ENCODE measurements at regions not wholly inside any gene's neighbourhood (a gene's known extent, or its start where the extent isn't known, plus 50 kb on each side); places are given as distances from the start of the nearest gene placed in this dataset.
"Not testable (repeated sequence)": the region's sequence is repeated elsewhere in the genome, so short reads cannot be mapped to it uniquely, and the experiment has no call there.

DNA sequence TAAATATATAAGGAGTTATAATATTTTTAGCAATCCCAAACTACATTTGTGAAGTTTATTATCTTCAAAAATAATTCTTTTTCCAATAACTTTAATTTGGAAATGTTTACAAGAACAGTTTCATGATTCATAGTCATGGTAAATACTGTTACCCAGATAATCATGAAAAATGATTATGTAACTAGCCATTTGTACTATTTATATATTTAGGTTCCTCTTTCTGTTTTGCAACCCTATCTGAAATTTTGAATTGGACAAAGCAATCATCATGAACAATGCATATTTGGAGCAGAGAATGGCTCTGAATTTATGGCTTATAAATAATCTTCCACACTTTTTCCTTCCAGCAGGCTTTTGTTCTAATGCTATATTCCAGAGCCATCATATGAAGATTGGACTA, 499.7 kb downstream of the SLCO4C1 start:
- Histone ChIP-seq H3K27ac (ENCODE audit: low read depth, low read length) (no peak overlapping the region), H3K9ac (ENCODE audit: low read depth in 1 of 3, low read length in 3 of 3) (no peak overlapping the region), H3K27me3 (ENCODE audit: control insufficient read depth in 3 of 3, insufficient read depth in 3 of 3, low read length in 3 of 3) (no peaks in the 10 kb centered on the region), H3K9me3 (ENCODE audit: control insufficient read depth in 3 of 3, low read length in 3 of 3) (no peaks in the 10 kb centered on the region), H3K4me3 (ENCODE audit: low read length in 3 of 3) (no peak overlapping the region), H3K4me1 (ENCODE audit: control insufficient read depth in 3 of 3, insufficient read depth in 3 of 3, low read length in 3 of 3) (no peaks in the 10 kb centered on the region), H3K36me3 (ENCODE audit: control insufficient read depth in 3 of 3, insufficient read depth in 3 of 3, low read length in 3 of 3) (no peaks in the 10 kb centered on the region)

DNA sequence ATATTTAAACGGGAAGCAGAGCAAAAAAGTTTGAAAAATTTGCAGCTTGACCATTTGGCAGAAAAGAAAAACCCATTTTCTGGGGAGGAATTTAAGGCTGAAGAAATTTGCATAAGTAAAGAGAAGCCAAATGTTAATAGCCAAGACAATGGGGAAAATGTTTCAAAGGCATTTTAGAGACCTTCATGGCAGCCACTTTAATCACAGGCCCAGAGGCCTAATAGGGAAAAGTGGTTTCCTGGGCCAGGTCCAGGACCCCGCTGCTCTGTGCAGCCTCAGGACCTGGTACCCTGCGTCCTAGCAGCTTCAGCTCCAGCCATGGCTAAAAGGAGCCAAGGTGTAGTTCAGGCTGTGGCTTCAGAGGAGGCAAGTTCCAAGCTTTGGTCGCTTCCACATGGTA, 507.3 kb downstream of the SLCO4C1 start:
- Histone ChIP-seq H3K4me3 (ENCODE audit: low read length in 3 of 3) (no peak overlapping the region), H3K27me3 (ENCODE audit: control insufficient read depth in 3 of 3, insufficient read depth in 3 of 3, low read length in 3 of 3) (no peaks in the 10 kb centered on the region)

DNA sequence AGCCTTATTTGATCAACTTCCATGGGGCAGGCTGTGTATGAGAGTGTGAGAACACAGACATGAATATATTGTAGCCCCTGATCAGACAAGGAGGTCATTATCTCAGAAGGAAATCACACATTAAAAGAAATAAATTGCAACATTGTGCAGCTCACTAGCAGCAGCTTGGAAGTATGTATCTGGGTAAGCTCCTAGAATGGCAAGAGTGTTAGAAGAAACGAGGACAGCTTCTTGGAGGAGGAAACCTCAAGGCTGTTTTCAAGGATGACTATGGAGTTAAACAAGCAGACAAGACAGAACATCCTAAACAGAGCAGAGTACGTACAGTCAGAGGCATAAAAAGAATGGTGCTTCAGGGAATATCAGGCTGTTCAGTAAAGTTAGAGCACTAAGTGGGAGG, 511.0 kb downstream of the SLCO4C1 start:
- Histone ChIP-seq H3K9me3 (ENCODE audit: control insufficient read depth in 3 of 3, low read length in 3 of 3) (no peaks in the 10 kb centered on the region), H3K4me1 (ENCODE audit: control insufficient read depth in 3 of 3, insufficient read depth in 3 of 3, low read length in 3 of 3) (no peaks in the 10 kb centered on the region), H3K9ac (ENCODE audit: low read depth in 1 of 3, low read length in 3 of 3) (no peak overlapping the region)

More for the DNA sequence above, 507.3 kb downstream of the SLCO4C1 start:
- no peaks in the 10 kb centered on the region for H3K36me3 ChIP-seq (ENCODE audit: control insufficient read depth in 3 of 3, insufficient read depth in 3 of 3, low read length in 3 of 3)
- no peak overlapping the region for H3K9ac ChIP-seq (ENCODE audit: low read depth in 1 of 3, low read length in 3 of 3)
- H3K9me3 ChIP-seq (ENCODE audit: control insufficient read depth in 3 of 3, low read length in 3 of 3), result no peaks in the 10 kb centered on the region
- no peak overlapping the region for H3K27ac ChIP-seq (ENCODE audit: low read depth, low read length)
- no peaks in the 10 kb centered on the region for H3K4me1 ChIP-seq (ENCODE audit: control insufficient read depth in 3 of 3, insufficient read depth in 3 of 3, low read length in 3 of 3)

DNA sequence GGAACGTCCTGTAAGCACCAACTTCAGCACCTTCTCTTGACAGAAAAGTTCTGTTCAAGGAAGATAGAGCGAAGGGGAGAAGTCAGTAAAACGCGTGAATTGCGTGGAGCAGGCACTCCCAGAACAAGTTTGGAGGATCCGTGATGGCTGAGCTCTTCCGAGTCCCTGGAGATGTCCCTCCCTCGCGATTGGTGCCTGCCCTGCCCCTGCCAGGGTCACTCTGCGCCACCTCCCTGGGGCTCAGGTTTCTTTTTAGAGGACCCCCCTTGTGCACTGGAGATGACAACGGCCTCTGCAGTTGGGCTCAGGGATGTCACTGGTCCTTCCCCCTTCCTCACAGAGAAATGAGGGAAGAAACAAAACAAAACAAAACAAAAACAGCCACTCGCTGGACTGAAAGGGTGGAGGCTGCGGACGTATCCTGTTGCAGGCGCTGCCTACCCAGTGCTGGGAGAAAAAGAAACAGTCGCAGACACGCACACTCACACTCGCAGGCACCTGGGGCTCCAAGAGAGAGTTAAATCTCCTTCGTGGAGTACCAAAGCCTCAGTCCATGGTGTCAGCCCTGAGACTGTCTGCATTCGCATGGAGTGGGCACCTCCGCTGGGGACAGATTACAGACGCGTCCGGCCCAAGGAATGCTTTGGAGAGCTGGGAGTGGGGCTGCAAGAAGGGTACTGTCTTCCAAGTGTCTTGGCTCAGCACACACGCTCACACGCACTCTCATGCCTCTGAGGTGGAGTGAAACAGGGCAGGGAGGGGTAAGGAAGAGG, 512.7 kb downstream of the SLCO4C1 start:
- Histone ChIP-seq H3K4me1 (ENCODE audit: control insufficient read depth in 3 of 3, insufficient read depth in 3 of 3, low read length in 3 of 3) (no peaks in the 10 kb centered on the region), H3K36me3 (ENCODE audit: control insufficient read depth in 3 of 3, insufficient read depth in 3 of 3, low read length in 3 of 3) (no peaks in the 10 kb centered on the region), H3K4me3 (ENCODE audit: low read length in 3 of 3) (peak overlapping the region; percentile 49 to 60 (median 49)), H3K9ac (ENCODE audit: low read depth in 1 of 3, low read length in 3 of 3) (peak overlapping the region in 1 of 3 donors; percentile 51), H3K9me3 (ENCODE audit: control insufficient read depth in 3 of 3, low read length in 3 of 3) (no peaks in the 10 kb centered on the region), H3K27me3 (ENCODE audit: control insufficient read depth in 3 of 3, insufficient read depth in 3 of 3, low read length in 3 of 3) (no peaks in the 10 kb centered on the region), H3K27ac (ENCODE audit: low read depth, low read length) (no peak overlapping the region)

More for the DNA sequence above, 511.0 kb downstream of the SLCO4C1 start:
- H3K27me3 ChIP-seq (ENCODE audit: control insufficient read depth in 3 of 3, insufficient read depth in 3 of 3, low read length in 3 of 3), result no peaks in the 10 kb centered on the region
- no peak overlapping the region for H3K4me3 ChIP-seq (ENCODE audit: low read length in 3 of 3)
- no peak overlapping the region for H3K27ac ChIP-seq (ENCODE audit: low read depth, low read length)
- H3K36me3 ChIP-seq (ENCODE audit: control insufficient read depth in 3 of 3, insufficient read depth in 3 of 3, low read length in 3 of 3), result no peaks in the 10 kb centered on the region

DNA sequence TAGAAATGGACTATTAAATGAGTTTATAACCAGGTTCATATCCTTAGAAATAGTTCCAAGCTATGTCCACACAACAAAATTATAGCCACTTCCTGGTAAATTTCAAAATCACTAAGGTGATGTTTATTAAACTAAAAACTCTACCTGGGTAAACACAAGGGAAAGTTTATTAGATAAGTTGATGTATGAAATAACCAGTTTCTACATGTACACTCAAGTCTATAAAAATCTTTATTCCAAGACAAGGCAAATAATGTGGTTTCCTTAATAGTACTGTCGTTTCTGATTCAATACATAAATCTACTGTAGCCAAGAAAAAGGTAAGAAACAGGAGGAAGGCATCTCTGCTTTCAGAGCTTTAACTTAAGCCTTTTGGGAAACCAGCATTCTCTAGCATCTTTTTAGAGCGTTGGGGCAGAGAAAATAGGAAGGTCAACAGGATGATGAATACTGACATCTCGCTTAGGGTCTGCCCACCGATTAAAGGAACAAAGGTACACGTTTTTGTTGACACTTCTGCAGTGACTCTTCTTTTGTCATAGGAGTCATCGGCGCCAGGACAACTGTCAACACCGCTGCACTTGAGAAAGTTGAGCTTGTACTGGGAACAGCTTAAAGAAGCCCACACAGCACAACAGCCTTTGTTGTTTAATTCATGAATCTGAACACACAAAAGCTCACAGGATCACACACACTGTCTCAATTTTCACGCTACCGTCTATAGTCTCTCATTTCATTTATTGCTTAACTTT, 513.6 kb downstream of the SLCO4C1 start:
- H3K4me3 ChIP-seq (ENCODE audit: low read length in 3 of 3), result no peak overlapping the region
- H3K27me3 ChIP-seq (ENCODE audit: control insufficient read depth in 3 of 3, insufficient read depth in 3 of 3, low read length in 3 of 3), result no peaks in the 10 kb centered on the region
- H3K9me3 ChIP-seq (ENCODE audit: control insufficient read depth in 3 of 3, low read length in 3 of 3), result no peaks in the 10 kb centered on the region
- H3K27ac ChIP-seq (ENCODE audit: low read depth, low read length), result no peak overlapping the region
- H3K36me3 ChIP-seq (ENCODE audit: control insufficient read depth in 3 of 3, insufficient read depth in 3 of 3, low read length in 3 of 3), result no peaks in the 10 kb centered on the region
- no peak overlapping the region for H3K9ac ChIP-seq (ENCODE audit: low read depth in 1 of 3, low read length in 3 of 3)
- H3K4me1 ChIP-seq (ENCODE audit: control insufficient read depth in 3 of 3, insufficient read depth in 3 of 3, low read length in 3 of 3), result no peaks in the 10 kb centered on the region

DNA sequence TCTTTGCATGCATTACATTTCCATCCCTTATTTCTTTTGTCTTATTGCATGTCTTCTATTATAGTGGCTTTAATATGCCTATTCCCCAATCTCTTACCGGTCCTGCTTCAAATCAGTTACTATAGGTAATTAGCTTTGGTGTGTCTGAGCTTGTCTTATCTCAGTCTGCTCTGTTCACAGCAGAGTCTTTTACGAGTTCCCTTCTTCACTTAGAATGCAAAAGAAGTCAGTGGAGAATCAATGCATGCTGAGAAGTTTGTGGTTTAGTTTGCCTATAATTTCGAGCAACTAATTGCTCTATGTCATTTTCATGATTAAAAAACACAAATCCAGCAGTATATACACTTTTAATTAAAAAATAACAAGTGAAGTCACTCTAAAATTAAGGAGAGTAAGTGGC, 545.0 kb downstream of the SLCO4C1 start:
- H3K4me3 ChIP-seq (ENCODE audit: low read length in 3 of 3), result no peak overlapping the region
- H3K9ac ChIP-seq (ENCODE audit: low read depth in 1 of 3, low read length in 3 of 3), result no peak overlapping the region
- no peaks in the 10 kb centered on the region for H3K27me3 ChIP-seq (ENCODE audit: control insufficient read depth in 3 of 3, insufficient read depth in 3 of 3, low read length in 3 of 3)
- no peaks in the 10 kb centered on the region for H3K9me3 ChIP-seq (ENCODE audit: control insufficient read depth in 3 of 3, low read length in 3 of 3)
- no peaks in the 10 kb centered on the region for H3K36me3 ChIP-seq (ENCODE audit: control insufficient read depth in 3 of 3, insufficient read depth in 3 of 3, low read length in 3 of 3)
- H3K27ac ChIP-seq (ENCODE audit: low read depth, low read length), result no peak overlapping the region
- H3K4me1 ChIP-seq (ENCODE audit: control insufficient read depth in 3 of 3, insufficient read depth in 3 of 3, low read length in 3 of 3), result no peaks in the 10 kb centered on the region

DNA sequence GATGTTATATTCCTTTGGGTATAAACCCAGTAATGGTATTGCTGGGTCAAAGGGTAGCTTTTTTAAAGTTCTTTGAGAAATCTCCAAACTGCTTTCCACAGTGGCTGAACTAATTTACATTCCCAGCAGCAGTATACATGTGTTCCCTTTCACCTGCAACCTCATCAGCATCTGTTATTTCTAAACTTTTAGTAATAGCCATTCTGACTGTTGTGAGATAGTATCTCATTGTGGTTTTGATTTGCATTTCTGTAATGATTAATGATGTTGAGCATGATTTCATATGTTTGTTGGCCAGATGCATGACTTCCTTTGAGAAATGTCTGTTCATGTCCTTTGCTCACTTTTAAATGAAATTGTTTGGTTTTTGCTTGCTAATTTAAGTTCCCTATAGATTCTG, 553.1 kb downstream of the SLCO4C1 start:
- H3K9me3 ChIP-seq (ENCODE audit: control insufficient read depth in 3 of 3, low read length in 3 of 3); H3K36me3 ChIP-seq (ENCODE audit: control insufficient read depth in 3 of 3, insufficient read depth in 3 of 3, low read length in 3 of 3); H3K4me1 ChIP-seq (ENCODE audit: control insufficient read depth in 3 of 3, insufficient read depth in 3 of 3, low read length in 3 of 3); H3K27me3 ChIP-seq (ENCODE audit: control insufficient read depth in 3 of 3, insufficient read depth in 3 of 3, low read length in 3 of 3); H3K27ac ChIP-seq (ENCODE audit: low read depth, low read length); H3K4me3 ChIP-seq (ENCODE audit: low read length in 3 of 3); H3K9ac ChIP-seq (ENCODE audit: low read depth in 1 of 3, low read length in 3 of 3): not testable (repeated sequence)

DNA sequence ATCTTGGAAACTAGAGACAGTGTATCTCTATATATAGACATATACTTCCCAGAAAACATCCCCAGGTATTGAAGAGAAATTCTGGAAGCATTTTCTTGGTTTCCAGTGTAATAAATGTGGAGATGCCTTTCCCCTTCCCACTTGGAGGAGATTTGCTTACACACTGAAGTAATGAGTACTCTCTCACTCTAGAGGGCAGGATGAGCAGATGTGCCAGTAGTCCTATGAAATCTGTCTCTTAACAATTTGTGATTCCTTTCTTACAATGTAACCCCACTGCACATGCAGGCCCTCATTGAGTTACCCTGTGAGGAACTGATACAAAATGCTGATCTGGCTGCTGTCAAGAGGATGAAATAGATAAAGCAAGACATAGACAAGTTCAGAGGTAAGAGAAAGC, 567.2 kb downstream of the SLCO4C1 start:
- no peaks in the 10 kb centered on the region for H3K9me3 ChIP-seq (ENCODE audit: control insufficient read depth in 3 of 3, low read length in 3 of 3)
- H3K9ac ChIP-seq (ENCODE audit: low read depth in 1 of 3, low read length in 3 of 3), result no peak overlapping the region
- no peak overlapping the region for H3K4me3 ChIP-seq (ENCODE audit: low read length in 3 of 3)
- no peaks in the 10 kb centered on the region for H3K27me3 ChIP-seq (ENCODE audit: control insufficient read depth in 3 of 3, insufficient read depth in 3 of 3, low read length in 3 of 3)
- no peak overlapping the region for H3K27ac ChIP-seq (ENCODE audit: low read depth, low read length)
- H3K4me1 ChIP-seq (ENCODE audit: control insufficient read depth in 3 of 3, insufficient read depth in 3 of 3, low read length in 3 of 3), result no peaks in the 10 kb centered on the region
- H3K36me3 ChIP-seq (ENCODE audit: control insufficient read depth in 3 of 3, insufficient read depth in 3 of 3, low read length in 3 of 3), result no peaks in the 10 kb centered on the region

DNA sequence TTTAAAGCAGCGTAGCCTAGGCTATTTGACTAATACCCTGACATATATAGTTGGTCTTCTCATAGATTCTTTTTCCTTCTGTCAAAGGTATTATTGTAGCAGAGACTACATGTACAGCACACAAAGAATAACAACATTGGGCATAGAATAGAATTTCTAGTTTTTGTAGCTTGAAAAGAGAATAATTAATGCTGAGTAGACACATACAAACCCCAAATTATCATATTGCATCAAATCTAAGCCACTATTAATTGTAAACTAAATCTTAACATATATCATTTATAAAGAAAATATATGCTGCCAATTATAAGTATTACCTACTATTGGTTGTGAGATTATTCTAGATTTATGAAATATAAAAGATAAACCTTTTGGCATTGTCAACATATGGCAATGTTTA, 574.5 kb downstream of the SLCO4C1 start:
- Histone ChIP-seq H3K27ac (ENCODE audit: low read depth, low read length) (no peak overlapping the region), H3K9me3 (ENCODE audit: control insufficient read depth in 3 of 3, low read length in 3 of 3) (no peaks in the 10 kb centered on the region), H3K36me3 (ENCODE audit: control insufficient read depth in 3 of 3, insufficient read depth in 3 of 3, low read length in 3 of 3) (no peaks in the 10 kb centered on the region), H3K4me3 (ENCODE audit: low read length in 3 of 3) (no peak overlapping the region), H3K4me1 (ENCODE audit: control insufficient read depth in 3 of 3, insufficient read depth in 3 of 3, low read length in 3 of 3) (no peaks in the 10 kb centered on the region), H3K9ac (ENCODE audit: low read depth in 1 of 3, low read length in 3 of 3) (no peak overlapping the region), H3K27me3 (ENCODE audit: control insufficient read depth in 3 of 3, insufficient read depth in 3 of 3, low read length in 3 of 3) (no peaks in the 10 kb centered on the region)

DNA sequence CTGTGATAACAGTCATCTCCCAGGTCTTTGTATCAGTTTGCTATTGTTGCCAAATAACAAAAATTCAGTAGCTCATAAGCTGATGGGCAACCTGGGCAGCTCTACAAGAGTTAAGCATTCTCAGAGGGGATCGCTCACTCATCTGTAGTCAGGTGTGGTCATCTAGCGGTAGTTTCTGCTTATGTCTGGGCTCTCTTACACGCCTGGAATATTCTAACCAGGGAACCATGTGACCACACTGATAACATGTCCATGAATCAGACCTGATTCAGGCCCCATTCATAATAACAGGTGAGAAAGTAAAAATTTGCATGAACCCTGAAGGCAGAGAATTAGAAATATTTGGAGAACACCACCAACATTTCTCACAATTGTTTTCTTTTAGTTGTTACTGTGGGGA, 576.1 kb downstream of the SLCO4C1 start:
- Histone ChIP-seq H3K9me3 (ENCODE audit: control insufficient read depth in 3 of 3, low read length in 3 of 3) (peaks cover 0 to 2% (median 0%) of the 10 kb centered on the region in 3 donors), H3K36me3 (ENCODE audit: control insufficient read depth in 3 of 3, insufficient read depth in 3 of 3, low read length in 3 of 3) (no peaks in the 10 kb centered on the region), H3K9ac (ENCODE audit: low read depth in 1 of 3, low read length in 3 of 3) (no peak overlapping the region), H3K27me3 (ENCODE audit: control insufficient read depth in 3 of 3, insufficient read depth in 3 of 3, low read length in 3 of 3) (no peaks in the 10 kb centered on the region), H3K4me3 (ENCODE audit: low read length in 3 of 3) (no peak overlapping the region), H3K4me1 (ENCODE audit: control insufficient read depth in 3 of 3, insufficient read depth in 3 of 3, low read length in 3 of 3) (no peaks in the 10 kb centered on the region), H3K27ac (ENCODE audit: low read depth, low read length) (no peak overlapping the region)
